ENCODE measurements at regions not wholly inside any gene's neighbourhood (a gene's known extent, or its start where the extent isn't known, plus 50 kb on each side); places are given as distances from the start of the nearest gene placed in this dataset.

DNA sequence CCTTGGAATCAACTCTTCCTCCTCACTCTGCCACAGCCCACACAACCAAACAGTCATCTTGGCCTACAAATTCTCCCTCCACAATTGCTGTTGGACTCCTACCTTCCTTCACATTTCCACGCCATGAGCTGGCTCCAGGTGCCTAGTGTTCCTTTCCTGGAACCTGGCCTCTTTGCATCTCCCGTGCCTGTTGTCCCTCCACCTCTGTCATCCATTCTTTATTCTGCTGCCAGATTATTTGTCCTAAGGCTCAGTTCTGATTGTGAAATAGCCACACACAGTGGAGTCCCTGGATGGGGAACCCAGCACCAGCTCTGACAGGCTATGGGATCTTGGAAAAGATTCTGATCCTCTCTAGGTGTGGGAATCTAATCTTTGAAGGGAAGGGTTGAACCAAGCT lies 109.1 kb upstream of the ANKH start:
- TF ChIP-seq CTCF (IDR thresholded peaks at IDR 0.05; ENCODE audit: low read depth, low read length, poor library complexity, severe bottlenecking) (no peak), EZH2phosphoT487 (IDR thresholded peaks at IDR 0.05; ENCODE audit: borderline replicate concordance, low read length) (no peak)

All from DOHH2 (cell line).